ENCODE measurements at regions not wholly inside any gene's neighbourhood (a gene's known extent, or its start where the extent isn't known, plus 50 kb on each side); places are given as distances from the start of the nearest gene placed in this dataset.

DNA sequence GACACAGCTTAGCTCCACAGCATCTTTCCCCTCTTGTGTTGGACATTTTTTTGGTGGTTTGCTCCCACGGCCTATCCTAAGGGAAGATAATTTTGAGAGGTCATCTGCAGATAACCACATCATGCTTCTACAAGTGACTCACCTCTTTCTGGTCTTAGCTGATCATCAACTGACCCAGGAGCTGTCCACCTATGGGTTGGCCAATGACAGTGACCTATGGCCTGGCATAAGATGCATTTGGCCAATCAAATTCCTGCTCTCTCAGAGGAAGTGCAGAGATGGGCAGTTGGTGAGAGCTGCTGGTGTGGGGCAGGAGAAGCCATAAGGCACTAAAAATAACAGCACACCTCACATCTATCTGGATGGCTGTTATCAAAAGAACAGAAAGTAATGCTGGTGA is 100.0 kb upstream of the CLDN14 start:
- Histone ChIP-seq H3K36me3 (no peaks in the 10 kb centered on the region), H3K27ac (no peak overlapping the region), H3K4me1 (no peaks in the 10 kb centered on the region), H3K27me3 (no peaks in the 10 kb centered on the region), H3K4me3 (replicated peaks in 1 of 3) (no peak overlapping the region), H3K9me3 (no peaks in the 10 kb centered on the region)
- intact Hi-C loops (cut with DNase I): no loop called here
- 77 to 95% methylated on average over 1 of the region's 1 CpG for WGBS, 2 donors
- DNase-seq: no peak
- TF ChIP-seq CTCF (IDR thresholded peaks at IDR 0.05) (no peak), POLR2A (IDR thresholded peaks at IDR 0.05) (no peak)

DNA sequence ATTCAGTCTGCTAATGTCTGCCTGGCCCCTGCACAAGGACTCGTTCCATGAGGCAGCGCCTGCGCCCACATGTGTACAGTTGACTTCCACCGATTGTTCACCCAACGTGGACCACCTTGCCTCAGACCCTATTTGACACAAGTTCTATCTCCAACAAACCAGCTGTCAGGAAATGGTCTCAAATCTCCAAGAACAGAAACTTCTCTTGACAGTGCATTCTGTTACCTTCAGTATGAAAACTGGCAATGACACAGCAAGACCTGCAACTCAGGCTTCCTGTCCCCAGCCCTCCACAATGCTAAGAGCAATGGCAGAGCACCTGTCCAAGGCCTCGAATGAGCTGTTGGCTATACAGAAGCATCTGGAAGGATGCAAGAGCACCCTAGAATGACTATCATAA is 102.3 kb upstream of the CLDN14 start:
- H3K4me3 ChIP-seq (replicated peaks in 1 of 3): no peak overlapping the region
- no peaks in the 10 kb centered on the region for H3K27me3 ChIP-seq
- intact Hi-C loops (cut with DNase I): no loop called here
- no peak for DNase-seq
- no peaks in the 10 kb centered on the region for H3K36me3 ChIP-seq
- no peaks in the 10 kb centered on the region for H3K4me1 ChIP-seq
- H3K27ac ChIP-seq: no peak overlapping the region
- no peaks in the 10 kb centered on the region for H3K9me3 ChIP-seq
- TF ChIP-seq CTCF (IDR thresholded peaks at IDR 0.05) (no peak), POLR2A (IDR thresholded peaks at IDR 0.05) (no peak)
- 82 to 84% methylated on average over 6 of the region's 6 CpGs for whole genome bisulfite sequencing, 2 donors

DNA sequence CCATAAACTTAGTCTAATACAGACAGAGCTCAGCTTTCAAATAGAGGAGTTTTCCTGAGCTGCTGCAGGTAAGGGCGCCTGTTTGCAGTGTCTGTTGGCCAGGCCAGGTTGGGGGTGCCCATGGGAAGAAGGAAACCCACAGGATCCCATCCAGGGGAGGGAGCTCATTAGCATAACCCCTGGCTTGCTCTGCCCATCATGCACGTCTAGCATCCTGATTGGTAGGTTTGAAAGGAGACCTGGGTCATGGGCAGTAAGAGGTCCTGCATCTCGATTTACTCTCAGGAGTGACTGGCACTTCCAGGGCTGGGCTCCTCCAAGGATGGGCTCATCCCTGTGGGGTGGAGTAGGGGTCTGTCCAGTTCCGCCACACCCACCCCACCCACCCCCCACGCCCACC is 103.7 kb upstream of the CLDN14 start:
- TF ChIP-seq POLR2A (IDR thresholded peaks at IDR 0.05) (no peak), CTCF (IDR thresholded peaks at IDR 0.05) (no peak)
- WGBS, 2 donors: 62 to 81% methylated on average over 2 to 3 of the region's 5 CpGs
- DNase-seq: no peak
- no peak overlapping the region for H3K27ac ChIP-seq
- no peaks in the 10 kb centered on the region for H3K36me3 ChIP-seq
- intact Hi-C loops (cut with DNase I): no loop called here
- no peaks in the 10 kb centered on the region for H3K27me3 ChIP-seq
- no peaks in the 10 kb centered on the region for H3K9me3 ChIP-seq
- no peak overlapping the region for H3K4me3 ChIP-seq (replicated peaks in 1 of 3)
- no peaks in the 10 kb centered on the region for H3K4me1 ChIP-seq

DNA sequence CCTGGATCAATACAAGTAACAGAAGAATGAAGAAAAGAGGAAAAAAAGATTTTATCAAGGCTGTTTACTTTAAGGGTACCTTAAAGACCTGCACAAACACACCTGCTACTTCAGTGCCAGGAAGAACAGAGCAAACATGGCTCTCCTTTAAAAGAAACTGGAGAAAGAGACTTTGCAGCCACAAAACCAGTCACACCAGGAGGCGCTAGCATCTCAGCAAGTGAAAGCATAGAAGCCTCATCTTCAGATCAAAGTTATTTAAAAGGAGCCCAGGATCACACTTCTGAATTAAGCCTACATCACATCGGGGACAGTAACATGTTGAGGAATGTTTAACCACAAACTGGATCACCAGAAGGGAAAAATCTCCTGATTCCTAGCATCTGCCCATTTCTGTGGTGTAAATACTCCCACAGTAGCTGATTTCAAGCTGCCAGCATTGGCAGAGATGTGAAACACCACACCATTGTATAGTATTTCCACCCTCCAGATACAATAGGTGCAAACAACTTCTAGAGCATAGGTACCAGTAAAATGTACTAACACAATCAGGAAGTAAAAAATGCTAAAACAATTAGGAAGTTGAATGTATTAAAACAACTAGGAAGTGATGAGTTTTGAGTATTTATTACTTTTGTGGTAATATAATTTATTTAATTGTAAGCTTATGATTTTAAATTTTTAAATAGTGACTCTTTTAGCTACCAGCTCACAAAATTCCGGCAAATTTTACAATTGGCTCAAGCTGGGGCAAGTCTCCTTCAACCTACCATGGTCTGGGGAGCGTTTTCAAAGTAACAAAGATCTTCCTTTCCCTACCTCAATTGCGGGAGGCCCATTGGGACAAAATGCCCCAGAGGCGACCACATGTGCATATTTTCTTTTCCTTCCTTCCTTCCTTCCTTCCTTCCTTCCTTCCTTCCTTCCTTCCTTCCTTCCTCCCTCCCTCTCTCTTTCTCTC is 105.3 kb upstream of the CLDN14 start:
- H3K36me3 ChIP-seq: no peaks in the 10 kb centered on the region
- intact Hi-C loops (cut with DNase I): no loop called here
- H3K4me3 ChIP-seq (replicated peaks in 1 of 3): no peak overlapping the region
- H3K27me3 ChIP-seq: no peaks in the 10 kb centered on the region
- H3K9me3 ChIP-seq: no peaks in the 10 kb centered on the region
- no peak overlapping the region for H3K27ac ChIP-seq
- DNase-seq: no peak
- no peak for TF ChIP-seq POLR2A (IDR thresholded peaks at IDR 0.05)
- TF ChIP-seq CTCF (IDR thresholded peaks at IDR 0.05): no peak
- H3K4me1 ChIP-seq: no peaks in the 10 kb centered on the region
- 89% methylated on average over 6 of the region's 6 CpGs for WGBS, 2 donors

GRCh38 chr21:36587388-36587787 is 107.5 kb upstream of the CLDN14 start:
- Histone ChIP-seq H3K4me1 (no peaks in the 10 kb centered on the region), H3K36me3 (no peaks in the 10 kb centered on the region), H3K4me3 (replicated peaks in 1 of 3) (no peak overlapping the region), H3K27ac (no peak overlapping the region), H3K27me3 (no peaks in the 10 kb centered on the region), H3K9me3 (no peaks in the 10 kb centered on the region)
- TF ChIP-seq POLR2A (IDR thresholded peaks at IDR 0.05): no peak
- no peak for TF ChIP-seq CTCF (IDR thresholded peaks at IDR 0.05)
- WGBS, 2 donors: 70 to 80% methylated on average over 8 of the region's 8 CpGs
- intact Hi-C loops (cut with DNase I): no loop called here
- no peak for DNase-seq

Measured in thyroid gland (tissue), 4 donors.